A673 (cell line): ENCODE measurements at regions not wholly inside any gene's neighbourhood (a gene's known extent, or its start where the extent isn't known, plus 50 kb on each side); places are given as distances from the start of the nearest gene placed in this dataset.
A peak's percentile ranks its signal among the peaks of the same experiment; 100 is the strongest.

Source experiments
- EZH2 ChIP-seq: fragments of 200-600 bp; sonication (generic); IDR thresholded peaks from 2 replicates; pipeline ENCODE4 v1.6.1; 2017; ENCODE audit warnings: borderline replicate concordance, low read depth, mild to moderate bottlenecking, mixed read lengths, antibody characterized with exemption, low read length; ENCODE audit not compliant: poor library complexity, severe bottlenecking
- TF ChIP-seq, protein P1 (sequence below): fragments of 300-800, 200-600 bp; sonication (generic); conservative IDR thresholded peaks from 2 replicates; pipeline ENCODE4 v1.5.1; 2017; ENCODE audit warnings: low read depth, mild to moderate bottlenecking, antibody characterized with exemption, low read length, moderate library complexity, mixed read lengths

DNA sequence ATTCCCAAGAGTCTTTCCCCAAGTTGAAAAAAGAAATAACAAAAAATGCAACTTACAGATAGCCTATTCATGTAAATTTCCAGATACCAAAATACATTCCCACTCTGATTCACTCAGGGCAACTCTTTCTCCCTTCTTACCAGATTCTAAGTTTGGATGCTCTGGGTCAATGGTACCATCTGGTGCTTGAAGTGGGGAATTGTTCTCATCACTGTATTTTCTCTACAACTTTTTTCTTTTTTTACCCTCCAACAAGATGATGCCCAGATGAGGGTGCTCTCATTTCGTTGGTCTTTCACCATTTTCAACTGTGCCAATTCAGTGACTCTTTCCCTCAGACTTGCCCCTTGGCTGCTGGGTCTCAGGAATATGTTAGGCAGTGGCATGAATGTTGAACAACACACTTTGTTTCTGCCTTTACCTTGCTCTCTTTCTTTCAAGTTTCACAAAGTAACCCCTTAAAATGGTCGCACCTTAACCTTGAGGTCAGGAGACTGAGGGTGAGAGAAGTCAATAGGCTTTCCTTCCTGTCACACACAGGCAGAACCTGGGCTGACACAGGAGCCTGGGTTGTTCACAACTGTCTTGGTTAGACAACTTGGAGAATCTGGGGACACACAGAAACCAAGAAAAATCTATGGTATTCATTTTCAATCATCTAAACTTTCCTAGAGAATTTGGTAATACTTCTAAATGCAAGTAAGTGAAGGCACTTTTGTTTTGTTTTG lies 330.7 kb upstream of the SLCO3A1 start:
- TF ChIP-seq, protein P1, sequence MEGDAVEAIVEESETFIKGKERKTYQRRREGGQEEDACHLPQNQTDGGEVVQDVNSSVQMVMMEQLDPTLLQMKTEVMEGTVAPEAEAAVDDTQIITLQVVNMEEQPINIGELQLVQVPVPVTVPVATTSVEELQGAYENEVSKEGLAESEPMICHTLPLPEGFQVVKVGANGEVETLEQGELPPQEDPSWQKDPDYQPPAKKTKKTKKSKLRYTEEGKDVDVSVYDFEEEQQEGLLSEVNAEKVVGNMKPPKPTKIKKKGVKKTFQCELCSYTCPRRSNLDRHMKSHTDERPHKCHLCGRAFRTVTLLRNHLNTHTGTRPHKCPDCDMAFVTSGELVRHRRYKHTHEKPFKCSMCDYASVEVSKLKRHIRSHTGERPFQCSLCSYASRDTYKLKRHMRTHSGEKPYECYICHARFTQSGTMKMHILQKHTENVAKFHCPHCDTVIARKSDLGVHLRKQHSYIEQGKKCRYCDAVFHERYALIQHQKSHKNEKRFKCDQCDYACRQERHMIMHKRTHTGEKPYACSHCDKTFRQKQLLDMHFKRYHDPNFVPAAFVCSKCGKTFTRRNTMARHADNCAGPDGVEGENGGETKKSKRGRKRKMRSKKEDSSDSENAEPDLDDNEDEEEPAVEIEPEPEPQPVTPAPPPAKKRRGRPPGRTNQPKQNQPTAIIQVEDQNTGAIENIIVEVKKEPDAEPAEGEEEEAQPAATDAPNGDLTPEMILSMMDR = peak; percentile 40
- no peak for TF ChIP-seq EZH2
